ENCODE measurements at regions not wholly inside any gene's neighbourhood (a gene's known extent, or its start where the extent isn't known, plus 50 kb on each side); places are given as distances from the start of the nearest gene placed in this dataset.
"Not testable (repeated sequence)": the region's sequence is repeated elsewhere in the genome, so short reads cannot be mapped to it uniquely, and the experiment has no call there.

- DNase-seq (ENCODE audit: low spot score) = not testable (repeated sequence)
Observed at GRCh38 chr5:97234380-97234779, 51.3 kb upstream of the RIOK2 start.

- no peak for DNase-seq (ENCODE audit: low spot score)
Observed at GRCh38 chr5:97242341-97242740, 59.3 kb upstream of the RIOK2 start.

- no peak for DNase-seq (ENCODE audit: low spot score)
Observed at GRCh38 chr5:97243353-97243752, 60.3 kb upstream of the RIOK2 start.

GRCh38 chr5:97245386-97245785, 62.3 kb upstream of the RIOK2 start:
- no peak for DNase-seq (ENCODE audit: low spot score)

- DNase-seq (ENCODE audit: low spot score) = no peak
Observed at GRCh38 chr5:97250113-97250512, 67.1 kb upstream of the RIOK2 start.

GRCh38 chr5:97266076-97266475, 83.0 kb upstream of the RIOK2 start:
- DNase-seq (ENCODE audit: low spot score) = no peak

- DNase-seq (ENCODE audit: low spot score) = no peak
Observed at GRCh38 chr5:97266576-97266975, 83.5 kb upstream of the RIOK2 start.

- no peak for DNase-seq (ENCODE audit: low spot score)
Observed at GRCh38 chr5:97267767-97268166, 84.7 kb upstream of the RIOK2 start.

- DNase-seq (ENCODE audit: low spot score) = no peak
Observed at GRCh38 chr5:97276474-97277120, 93.5 kb upstream of the RIOK2 start.

GRCh38 chr5:97281257-97281656, 98.2 kb upstream of the RIOK2 start:
- no peak for DNase-seq (ENCODE audit: low spot score)

GRCh38 chr5:97297063-97297703, 114.1 kb upstream of the RIOK2 start:
- peak; percentile 64 for DNase-seq (ENCODE audit: low spot score)

- DNase-seq (ENCODE audit: low spot score) = no peak
Observed at GRCh38 chr5:97297704-97298091, 114.7 kb upstream of the RIOK2 start.

- not testable (repeated sequence) for DNase-seq (ENCODE audit: low spot score)
Observed at GRCh38 chr5:97301181-97301580, 118.1 kb upstream of the RIOK2 start.

GRCh38 chr5:97338729-97339128, 155.7 kb upstream of the RIOK2 start:
- peak; percentile 9 for DNase-seq (ENCODE audit: low spot score)

GRCh38 chr5:97355775-97356174, 172.7 kb upstream of the RIOK2 start:
- DNase-seq (ENCODE audit: low spot score) = no peak

GRCh38 chr5:97363577-97363976, 180.5 kb upstream of the RIOK2 start:
- no peak for DNase-seq (ENCODE audit: low spot score)

- DNase-seq (ENCODE audit: low spot score) = no peak
Observed at GRCh38 chr5:97364731-97365130, 181.7 kb upstream of the RIOK2 start.

- DNase-seq (ENCODE audit: low spot score) = no peak
Observed at GRCh38 chr5:97365163-97365845, 182.3 kb upstream of the RIOK2 start.

- DNase-seq (ENCODE audit: low spot score) = no peak
Observed at GRCh38 chr5:97365918-97366317, 182.9 kb upstream of the RIOK2 start.

- DNase-seq (ENCODE audit: low spot score) = no peak
Observed at GRCh38 chr5:97375959-97376358, 192.9 kb upstream of the RIOK2 start.

GRCh38 chr5:97377582-97377981, 194.5 kb upstream of the RIOK2 start:
- no peak for DNase-seq (ENCODE audit: low spot score)

- DNase-seq (ENCODE audit: low spot score) = no peak
Observed at GRCh38 chr5:97383996-97384395, 200.9 kb upstream of the RIOK2 start.

GRCh38 chr5:97388794-97389193, 205.7 kb upstream of the RIOK2 start:
- DNase-seq (ENCODE audit: low spot score) = no peak

Data from H4 (cell line).